ENCODE measurements at regions not wholly inside any gene's neighbourhood (a gene's known extent, or its start where the extent isn't known, plus 50 kb on each side); places are given as distances from the start of the nearest gene placed in this dataset.

GRCh38 chr6:120411394-120411793, 922.9 kb downstream of the TBC1D32 start:
- DNase-seq (ENCODE audit: low read depth): no peak
- no peak overlapping the region for H3K4me3 ChIP-seq (ENCODE audit: low read depth, low read length)
- TF ChIP-seq CTCF (IDR thresholded peaks at IDR 0.05; ENCODE audit: low read depth, low read length, missing control alignments): no peak

- no peak overlapping the region for H3K4me3 ChIP-seq (ENCODE audit: low read depth, low read length)
- no peak for TF ChIP-seq CTCF (IDR thresholded peaks at IDR 0.05; ENCODE audit: low read depth, low read length, missing control alignments)
- no peak for DNase-seq (ENCODE audit: low read depth)
Measured at GRCh38 chr6:120410586-120410985, 923.7 kb downstream of the TBC1D32 start.

- no peak for TF ChIP-seq CTCF (IDR thresholded peaks at IDR 0.05; ENCODE audit: low read depth, low read length, missing control alignments)
- no peak overlapping the region for H3K4me3 ChIP-seq (ENCODE audit: low read depth, low read length)
- DNase-seq (ENCODE audit: low read depth): no peak
Measured at GRCh38 chr6:120407696-120408095, 926.6 kb downstream of the TBC1D32 start.

- TF ChIP-seq CTCF (IDR thresholded peaks at IDR 0.05; ENCODE audit: low read depth, low read length, missing control alignments): no peak
- no peak for DNase-seq (ENCODE audit: low read depth)
- H3K4me3 ChIP-seq (ENCODE audit: low read depth, low read length): no peak overlapping the region
Measured at GRCh38 chr6:120405947-120406346, 928.3 kb downstream of the TBC1D32 start.

- TF ChIP-seq CTCF (IDR thresholded peaks at IDR 0.05; ENCODE audit: low read depth, low read length, missing control alignments): no peak
- no peak for DNase-seq (ENCODE audit: low read depth)
- no peak overlapping the region for H3K4me3 ChIP-seq (ENCODE audit: low read depth, low read length)
Measured at GRCh38 chr6:120395784-120396183, 938.5 kb downstream of the TBC1D32 start.

GRCh38 chr6:120395330-120395729, 939.0 kb downstream of the TBC1D32 start:
- DNase-seq (ENCODE audit: low read depth): no peak
- no peak for TF ChIP-seq CTCF (IDR thresholded peaks at IDR 0.05; ENCODE audit: low read depth, low read length, missing control alignments)
- no peak overlapping the region for H3K4me3 ChIP-seq (ENCODE audit: low read depth, low read length)

- DNase-seq (ENCODE audit: low read depth): no peak
- TF ChIP-seq CTCF (IDR thresholded peaks at IDR 0.05; ENCODE audit: low read depth, low read length, missing control alignments): no peak
- no peak overlapping the region for H3K4me3 ChIP-seq (ENCODE audit: low read depth, low read length)
Measured at GRCh38 chr6:120392941-120393340, 941.3 kb downstream of the TBC1D32 start.
